ENCODE measurements at regions not wholly inside any gene's neighbourhood (a gene's known extent, or its start where the extent isn't known, plus 50 kb on each side); places are given as distances from the start of the nearest gene placed in this dataset.

- Histone ChIP-seq H3K9ac (ENCODE audit: low read depth in 1 of 3, low read length in 3 of 3) (no peak overlapping the region), H3K4me3 (ENCODE audit: low read length in 3 of 3) (no peak overlapping the region), H3K27ac (ENCODE audit: low read depth, low read length) (no peak overlapping the region), H3K9me3 (ENCODE audit: control insufficient read depth in 3 of 3, low read length in 3 of 3) (peaks cover 0 to 2% (median 0%) of the 10 kb centered on the region in 3 donors), H3K36me3 (ENCODE audit: control insufficient read depth in 3 of 3, insufficient read depth in 3 of 3, low read length in 3 of 3) (no peaks in the 10 kb centered on the region), H3K4me1 (ENCODE audit: control insufficient read depth in 3 of 3, insufficient read depth in 3 of 3, low read length in 3 of 3) (no peaks in the 10 kb centered on the region), H3K27me3 (ENCODE audit: control insufficient read depth in 3 of 3, insufficient read depth in 3 of 3, low read length in 3 of 3) (no peaks in the 10 kb centered on the region)
Measured at GRCh38 chr6:65933390-65933789, 226.4 kb upstream of the EYS start.

- Histone ChIP-seq H3K9me3 (ENCODE audit: control insufficient read depth in 3 of 3, low read length in 3 of 3) (peaks cover 0 to 2% (median 0%) of the 10 kb centered on the region in 3 donors), H3K9ac (ENCODE audit: low read depth in 1 of 3, low read length in 3 of 3) (no peak overlapping the region), H3K4me1 (ENCODE audit: control insufficient read depth in 3 of 3, insufficient read depth in 3 of 3, low read length in 3 of 3) (no peaks in the 10 kb centered on the region), H3K27me3 (ENCODE audit: control insufficient read depth in 3 of 3, insufficient read depth in 3 of 3, low read length in 3 of 3) (no peaks in the 10 kb centered on the region), H3K36me3 (ENCODE audit: control insufficient read depth in 3 of 3, insufficient read depth in 3 of 3, low read length in 3 of 3) (no peaks in the 10 kb centered on the region), H3K4me3 (ENCODE audit: low read length in 3 of 3) (no peak overlapping the region), H3K27ac (ENCODE audit: low read depth, low read length) (no peak overlapping the region)
Measured at GRCh38 chr6:65927141-65927540, 220.1 kb upstream of the EYS start.

- Histone ChIP-seq H3K4me1 (ENCODE audit: control insufficient read depth in 3 of 3, insufficient read depth in 3 of 3, low read length in 3 of 3) (no peaks in the 10 kb centered on the region), H3K36me3 (ENCODE audit: control insufficient read depth in 3 of 3, insufficient read depth in 3 of 3, low read length in 3 of 3) (no peaks in the 10 kb centered on the region), H3K9ac (ENCODE audit: low read depth in 1 of 3, low read length in 3 of 3) (no peak overlapping the region), H3K9me3 (ENCODE audit: control insufficient read depth in 3 of 3, low read length in 3 of 3) (no peaks in the 10 kb centered on the region), H3K4me3 (ENCODE audit: low read length in 3 of 3) (no peak overlapping the region), H3K27ac (ENCODE audit: low read depth, low read length) (no peak overlapping the region), H3K27me3 (ENCODE audit: control insufficient read depth in 3 of 3, insufficient read depth in 3 of 3, low read length in 3 of 3) (no peaks in the 10 kb centered on the region)
Measured at GRCh38 chr6:65924411-65924810, 217.4 kb upstream of the EYS start.

GRCh38 chr6:65922049-65922448, 215.0 kb upstream of the EYS start:
- Histone ChIP-seq H3K9me3 (ENCODE audit: control insufficient read depth in 3 of 3, low read length in 3 of 3) (no peaks in the 10 kb centered on the region), H3K4me1 (ENCODE audit: control insufficient read depth in 3 of 3, insufficient read depth in 3 of 3, low read length in 3 of 3) (no peaks in the 10 kb centered on the region), H3K27ac (ENCODE audit: low read depth, low read length) (no peak overlapping the region), H3K27me3 (ENCODE audit: control insufficient read depth in 3 of 3, insufficient read depth in 3 of 3, low read length in 3 of 3) (no peaks in the 10 kb centered on the region), H3K4me3 (ENCODE audit: low read length in 3 of 3) (no peak overlapping the region), H3K36me3 (ENCODE audit: control insufficient read depth in 3 of 3, insufficient read depth in 3 of 3, low read length in 3 of 3) (no peaks in the 10 kb centered on the region), H3K9ac (ENCODE audit: low read depth in 1 of 3, low read length in 3 of 3) (no peak overlapping the region)

GRCh38 chr6:65908065-65908464, 201.0 kb upstream of the EYS start:
- Histone ChIP-seq H3K9ac (ENCODE audit: low read depth in 1 of 3, low read length in 3 of 3) (no peak overlapping the region), H3K4me3 (ENCODE audit: low read length in 3 of 3) (no peak overlapping the region), H3K36me3 (ENCODE audit: control insufficient read depth in 3 of 3, insufficient read depth in 3 of 3, low read length in 3 of 3) (no peaks in the 10 kb centered on the region), H3K27ac (ENCODE audit: low read depth, low read length) (no peak overlapping the region), H3K4me1 (ENCODE audit: control insufficient read depth in 3 of 3, insufficient read depth in 3 of 3, low read length in 3 of 3) (no peaks in the 10 kb centered on the region), H3K27me3 (ENCODE audit: control insufficient read depth in 3 of 3, insufficient read depth in 3 of 3, low read length in 3 of 3) (no peaks in the 10 kb centered on the region), H3K9me3 (ENCODE audit: control insufficient read depth in 3 of 3, low read length in 3 of 3) (no peaks in the 10 kb centered on the region)

GRCh38 chr6:65903992-65904391, 197.0 kb upstream of the EYS start:
- Histone ChIP-seq H3K27ac (ENCODE audit: low read depth, low read length) (no peak overlapping the region), H3K4me1 (ENCODE audit: control insufficient read depth in 3 of 3, insufficient read depth in 3 of 3, low read length in 3 of 3) (no peaks in the 10 kb centered on the region), H3K27me3 (ENCODE audit: control insufficient read depth in 3 of 3, insufficient read depth in 3 of 3, low read length in 3 of 3) (no peaks in the 10 kb centered on the region), H3K9me3 (ENCODE audit: control insufficient read depth in 3 of 3, low read length in 3 of 3) (no peaks in the 10 kb centered on the region), H3K4me3 (ENCODE audit: low read length in 3 of 3) (no peak overlapping the region), H3K9ac (ENCODE audit: low read depth in 1 of 3, low read length in 3 of 3) (no peak overlapping the region), H3K36me3 (ENCODE audit: control insufficient read depth in 3 of 3, insufficient read depth in 3 of 3, low read length in 3 of 3) (no peaks in the 10 kb centered on the region)

- Histone ChIP-seq H3K27me3 (ENCODE audit: control insufficient read depth in 3 of 3, insufficient read depth in 3 of 3, low read length in 3 of 3) (no peaks in the 10 kb centered on the region), H3K4me1 (ENCODE audit: control insufficient read depth in 3 of 3, insufficient read depth in 3 of 3, low read length in 3 of 3) (no peaks in the 10 kb centered on the region), H3K9ac (ENCODE audit: low read depth in 1 of 3, low read length in 3 of 3) (no peak overlapping the region), H3K9me3 (ENCODE audit: control insufficient read depth in 3 of 3, low read length in 3 of 3) (no peaks in the 10 kb centered on the region), H3K27ac (ENCODE audit: low read depth, low read length) (no peak overlapping the region), H3K4me3 (ENCODE audit: low read length in 3 of 3) (no peak overlapping the region), H3K36me3 (ENCODE audit: control insufficient read depth in 3 of 3, insufficient read depth in 3 of 3, low read length in 3 of 3) (no peaks in the 10 kb centered on the region)
Measured at GRCh38 chr6:65900928-65901327, 193.9 kb upstream of the EYS start.

- Histone ChIP-seq H3K27ac (ENCODE audit: low read depth, low read length) (no peak overlapping the region), H3K4me3 (ENCODE audit: low read length in 3 of 3) (no peak overlapping the region), H3K9me3 (ENCODE audit: control insufficient read depth in 3 of 3, low read length in 3 of 3) (no peaks in the 10 kb centered on the region), H3K36me3 (ENCODE audit: control insufficient read depth in 3 of 3, insufficient read depth in 3 of 3, low read length in 3 of 3) (no peaks in the 10 kb centered on the region), H3K27me3 (ENCODE audit: control insufficient read depth in 3 of 3, insufficient read depth in 3 of 3, low read length in 3 of 3) (no peaks in the 10 kb centered on the region), H3K9ac (ENCODE audit: low read depth in 1 of 3, low read length in 3 of 3) (no peak overlapping the region), H3K4me1 (ENCODE audit: control insufficient read depth in 3 of 3, insufficient read depth in 3 of 3, low read length in 3 of 3) (no peaks in the 10 kb centered on the region)
Measured at GRCh38 chr6:65896140-65896539, 189.1 kb upstream of the EYS start.

- H3K27me3 ChIP-seq (ENCODE audit: control insufficient read depth in 3 of 3, insufficient read depth in 3 of 3, low read length in 3 of 3) = no peaks in the 10 kb centered on the region
- no peak overlapping the region for H3K9ac ChIP-seq (ENCODE audit: low read depth in 1 of 3, low read length in 3 of 3)
- H3K9me3 ChIP-seq (ENCODE audit: control insufficient read depth in 3 of 3, low read length in 3 of 3) = no peaks in the 10 kb centered on the region
- no peak overlapping the region for H3K4me3 ChIP-seq (ENCODE audit: low read length in 3 of 3)
- H3K27ac ChIP-seq (ENCODE audit: low read depth, low read length) = no peak overlapping the region
- H3K36me3 ChIP-seq (ENCODE audit: control insufficient read depth in 3 of 3, insufficient read depth in 3 of 3, low read length in 3 of 3) = no peaks in the 10 kb centered on the region
- H3K4me1 ChIP-seq (ENCODE audit: control insufficient read depth in 3 of 3, insufficient read depth in 3 of 3, low read length in 3 of 3) = no peaks in the 10 kb centered on the region
Measured at GRCh38 chr6:65876668-65877067, 169.6 kb upstream of the EYS start.

GRCh38 chr6:65852369-65852852, 145.4 kb upstream of the EYS start:
- H3K9me3 ChIP-seq (ENCODE audit: control insufficient read depth in 3 of 3, low read length in 3 of 3) = peaks cover 0 to 2% (median 0%) of the 10 kb centered on the region in 3 donors
- no peak overlapping the region for H3K4me3 ChIP-seq (ENCODE audit: low read length in 3 of 3)
- no peaks in the 10 kb centered on the region for H3K27me3 ChIP-seq (ENCODE audit: control insufficient read depth in 3 of 3, insufficient read depth in 3 of 3, low read length in 3 of 3)
- H3K27ac ChIP-seq (ENCODE audit: low read depth, low read length) = no peak overlapping the region
- H3K9ac ChIP-seq (ENCODE audit: low read depth in 1 of 3, low read length in 3 of 3) = no peak overlapping the region
- no peaks in the 10 kb centered on the region for H3K36me3 ChIP-seq (ENCODE audit: control insufficient read depth in 3 of 3, insufficient read depth in 3 of 3, low read length in 3 of 3)
- H3K4me1 ChIP-seq (ENCODE audit: control insufficient read depth in 3 of 3, insufficient read depth in 3 of 3, low read length in 3 of 3) = no peaks in the 10 kb centered on the region

GRCh38 chr6:65830151-65830550, 123.1 kb upstream of the EYS start:
- no peak overlapping the region for H3K4me3 ChIP-seq (ENCODE audit: low read length in 3 of 3)
- H3K27me3 ChIP-seq (ENCODE audit: control insufficient read depth in 3 of 3, insufficient read depth in 3 of 3, low read length in 3 of 3) = no peaks in the 10 kb centered on the region
- H3K36me3 ChIP-seq (ENCODE audit: control insufficient read depth in 3 of 3, insufficient read depth in 3 of 3, low read length in 3 of 3) = no peaks in the 10 kb centered on the region
- H3K9ac ChIP-seq (ENCODE audit: low read depth in 1 of 3, low read length in 3 of 3) = no peak overlapping the region
- H3K4me1 ChIP-seq (ENCODE audit: control insufficient read depth in 3 of 3, insufficient read depth in 3 of 3, low read length in 3 of 3) = no peaks in the 10 kb centered on the region
- H3K27ac ChIP-seq (ENCODE audit: low read depth, low read length) = no peak overlapping the region
- H3K9me3 ChIP-seq (ENCODE audit: control insufficient read depth in 3 of 3, low read length in 3 of 3) = no peaks in the 10 kb centered on the region
